Esophagus squamous epithelium (tissue), 4 donors: ENCODE measurements at regions not wholly inside any gene's neighbourhood (a gene's known extent, or its start where the extent isn't known, plus 50 kb on each side); places are given as distances from the start of the nearest gene placed in this dataset.

Experiments used
- CTCF ChIP-seq, 6 experiments: fragments of 450-650 bp in 4 of 6; fragments of 200-600 bp in 2 of 6; sonication (generic) in 2 of 6; IDR thresholded peaks; one replicate each; pipeline ENCODE4 v1.5.1; 2016 to 2019; ENCODE audit warnings: antibody characterized with exemption in 6 of 6, mild to moderate bottlenecking in 4 of 6, moderate library complexity in 4 of 6
- POLR2A ChIP-seq, 4 donors: fragments of 450-650 bp; IDR thresholded peaks; one replicate each; pipeline ENCODE4 v1.6.1; 2017; ENCODE audit warnings: antibody characterized with exemption in 4 of 4, mild to moderate bottlenecking in 4 of 4, moderate library complexity in 3 of 4

GRCh38 chr2:103594823-103595222 is 833.0 kb downstream of the TMEM182 start:
- TF ChIP-seq CTCF (IDR thresholded peaks at IDR 0.05) (no peak), POLR2A (IDR thresholded peaks at IDR 0.05) (no peak)
